IPS-18c (cell line): ENCODE measurements at regions not wholly inside any gene's neighbourhood (a gene's known extent, or its start where the extent isn't known, plus 50 kb on each side); places are given as distances from the start of the nearest gene placed in this dataset.
"Not testable (repeated sequence)": the region's sequence is repeated elsewhere in the genome, so short reads cannot be mapped to it uniquely, and the experiment has no call there.

Experiments
- H3K4me3 ChIP-seq: 2 replicates; pipeline ENCODE4 v1.7.0; 2013; ENCODE audit warnings: low read depth, mild to moderate bottlenecking, low read length, moderate library complexity; ENCODE audit not compliant: insufficient read depth
- H3K9me3 ChIP-seq: one replicate; pipeline ENCODE4 v1.6.1; 2013; ENCODE audit warnings: mild to moderate bottlenecking, low read length, moderate library complexity; ENCODE audit not compliant: control insufficient read depth, insufficient read depth

- Histone ChIP-seq H3K4me3 (no peak overlapping the region), H3K9me3 (no peaks in the 10 kb centered on the region)
Measured at GRCh38 chr18:71115261-71115660, 826.4 kb downstream of the SOCS6 start.

GRCh38 chr18:71114550-71115210, 825.8 kb downstream of the SOCS6 start:
- H3K9me3 ChIP-seq, result no peaks in the 10 kb centered on the region
- H3K4me3 ChIP-seq, result no peak overlapping the region

GRCh38 chr18:71107244-71107643, 818.4 kb downstream of the SOCS6 start:
- H3K9me3 ChIP-seq, result no peaks in the 10 kb centered on the region
- H3K4me3 ChIP-seq, result no peak overlapping the region

GRCh38 chr18:71106701-71107100, 817.9 kb downstream of the SOCS6 start:
- no peak overlapping the region for H3K4me3 ChIP-seq

GRCh38 chr18:71105994-71106546, 817.2 kb downstream of the SOCS6 start:
- no peak overlapping the region for H3K4me3 ChIP-seq
- no peaks in the 10 kb centered on the region for H3K9me3 ChIP-seq

More at GRCh38 chr18:71106701-71107100, 817.9 kb downstream of the SOCS6 start:
- H3K9me3 ChIP-seq, result no peaks in the 10 kb centered on the region

GRCh38 chr18:71105078-71105819, 816.4 kb downstream of the SOCS6 start:
- H3K4me3 ChIP-seq, result no peak overlapping the region
- H3K9me3 ChIP-seq, result no peaks in the 10 kb centered on the region

- no peak overlapping the region for H3K4me3 ChIP-seq
- H3K9me3 ChIP-seq, result no peaks in the 10 kb centered on the region
Measured at GRCh38 chr18:71079606-71080005, 790.8 kb downstream of the SOCS6 start.

GRCh38 chr18:71077451-71077850, 788.6 kb downstream of the SOCS6 start:
- H3K4me3 ChIP-seq, result no peak overlapping the region
- no peaks in the 10 kb centered on the region for H3K9me3 ChIP-seq

GRCh38 chr18:71075147-71075546, 786.3 kb downstream of the SOCS6 start:
- Histone ChIP-seq H3K9me3 (no peaks in the 10 kb centered on the region), H3K4me3 (no peak overlapping the region)

- Histone ChIP-seq H3K4me3 (no peak overlapping the region), H3K9me3 (no peaks in the 10 kb centered on the region)
Measured at GRCh38 chr18:71068338-71068737, 779.5 kb downstream of the SOCS6 start.

GRCh38 chr18:71049893-71050292, 761.0 kb downstream of the SOCS6 start:
- H3K4me3 ChIP-seq, result no peak overlapping the region

GRCh38 chr18:71047882-71048281, 759.0 kb downstream of the SOCS6 start:
- Histone ChIP-seq H3K4me3 (no peak overlapping the region), H3K9me3 (no peaks in the 10 kb centered on the region)

More at GRCh38 chr18:71049893-71050292, 761.0 kb downstream of the SOCS6 start:
- H3K9me3 ChIP-seq, result no peaks in the 10 kb centered on the region

GRCh38 chr18:71045331-71046065, 756.7 kb downstream of the SOCS6 start:
- Histone ChIP-seq H3K4me3 (no peak overlapping the region), H3K9me3 (no peaks in the 10 kb centered on the region)

- Histone ChIP-seq H3K4me3 (no peak overlapping the region), H3K9me3 (no peaks in the 10 kb centered on the region)
Measured at GRCh38 chr18:71040161-71040560, 751.3 kb downstream of the SOCS6 start.

- Histone ChIP-seq H3K4me3 (no peak overlapping the region), H3K9me3 (no peaks in the 10 kb centered on the region)
Measured at GRCh38 chr18:71038196-71038595, 749.4 kb downstream of the SOCS6 start.

- no peak overlapping the region for H3K4me3 ChIP-seq
- no peaks in the 10 kb centered on the region for H3K9me3 ChIP-seq
Measured at GRCh38 chr18:71036783-71037182, 747.9 kb downstream of the SOCS6 start.

- H3K9me3 ChIP-seq, H3K4me3 ChIP-seq: not testable (repeated sequence)
Measured at GRCh38 chr18:71031296-71032191, 742.7 kb downstream of the SOCS6 start.
